Panc1 (cell line): ENCODE measurements at regions not wholly inside any gene's neighbourhood (a gene's known extent, or its start where the extent isn't known, plus 50 kb on each side); places are given as distances from the start of the nearest gene placed in this dataset.

ENCODE experiments used
- ATAC-seq: fragments of 200-7000 bp; cut with Tn5 transposase; 2 replicates; pipeline ENCODE4 v1.9.1; 2020; ENCODE audit warnings: mild to moderate bottlenecking, moderate library complexity
- BruUV-seq: library from RNA; stranded (reverse); fragments of 400-500 nt; replicated peaks from 2 replicates; lab custom pipeline; 2021; lab: Mats Ljungman, UMichigan
- CTCF ChIA-PET: fragments of 300-600 bp; sonication (Branson Sonifier 250); formaldehyde crosslinking; loops from one replicate; lab custom pipeline; 2022; ENCODE audit warnings: antibody characterized with exemption; lab: Charles Lee
- POLR2A ChIA-PET: fragments of 300-600 bp; sonication (Branson Sonifier 250); formaldehyde crosslinking; loops from one replicate; lab custom pipeline; 2022; ENCODE audit warnings: antibody characterized with exemption; lab: Charles Lee
- DNase-seq: peaks from one replicate; pipeline ENCODE4 v3.0.0-alpha.2; 2010; ENCODE audit warnings: low read depth, low spot score
- H3K27ac ChIP-seq: 2 replicates; pipeline ENCODE4 v1.5.1; 2011; ENCODE audit warnings: mild to moderate bottlenecking, low read length, inconsistent platforms
- H3K27me3 ChIP-seq: fragments of 200-500 bp; sonication (Bioruptor generic); 2 replicates; pipeline ENCODE4 v1.6.0; 2014; ENCODE audit warnings: low read length, inconsistent platforms; ENCODE audit not compliant: control insufficient read depth, insufficient read depth
- H3K36me3 ChIP-seq: fragments of 200-500 bp; sonication (Bioruptor generic); 2 replicates; pipeline ENCODE4 v1.5.1; 2014; ENCODE audit warnings: inconsistent platforms, mild to moderate bottlenecking, low read length, moderate library complexity; ENCODE audit not compliant: control insufficient read depth, insufficient read depth
- H3K4me1 ChIP-seq: 2 replicates; pipeline ENCODE4 v1.5.1; 2011; ENCODE audit warnings: inconsistent platforms, mild to moderate bottlenecking, low read length, moderate library complexity; ENCODE audit not compliant: control insufficient read depth, insufficient read depth
- H3K4me3 ChIP-seq, 2 experiments: 2 replicates each; pipeline ENCODE4 v1.5.1; 2011 to 2012; ENCODE audit warnings: low read depth in 2 of 2, low read length in 2 of 2, mild to moderate bottlenecking in 2 of 2, inconsistent platforms in 1 of 2, moderate library complexity in 1 of 2
- H3K9me3 ChIP-seq: fragments of 200-500 bp; sonication (Bioruptor generic); 2 replicates; pipeline ENCODE4 v1.5.1; 2014; ENCODE audit warnings: low read depth, mild to moderate bottlenecking, inconsistent platforms, low read length, moderate library complexity; ENCODE audit not compliant: control insufficient read depth, insufficient read depth
- CTCF ChIP-seq: fragments of 450-650 bp; IDR thresholded peaks from 2 replicates; pipeline ENCODE4 v1.5.1; 2017; ENCODE audit warnings: mild to moderate bottlenecking
- POLR2AphosphoS5 ChIP-seq: IDR thresholded peaks from 2 replicates; pipeline ENCODE4 v1.6.1; 2012; ENCODE audit warnings: mild to moderate bottlenecking, low read depth, low read length, moderate library complexity
- REST ChIP-seq, 2 experiments: IDR thresholded peaks; 2 replicates each; pipeline ENCODE4 v1.6.1; 2011 to 2012; ENCODE audit warnings: low read depth in 2 of 2, control low read depth in 1 of 2, low read length in 1 of 2, mild to moderate bottlenecking in 1 of 2, moderate library complexity in 1 of 2; ENCODE audit not compliant: insufficient read depth in 1 of 2
- SIN3A ChIP-seq: IDR thresholded peaks from 2 replicates; pipeline ENCODE4 v1.6.1; 2012; ENCODE audit warnings: low read depth, mild to moderate bottlenecking, low read length, moderate library complexity, borderline replicate concordance; ENCODE audit not compliant: insufficient read depth
- TCF7L2 ChIP-seq: IDR thresholded peaks from 2 replicates; pipeline ENCODE4 v1.6.1; 2011; ENCODE audit warnings: mild to moderate bottlenecking, low read depth, low read length, inconsistent platforms
- in situ Hi-C: cut with HindIII; loops from 2 replicates; pipeline ENCODE4 v1.10.0; 2016; ENCODE audit warnings: low sequenced_read_pairs, low pct_unique_long_range_greater_than_20kb
- intact Hi-C: fragments of 100-400 bp; cut with micrococcal nuclease; formaldehyde crosslinking; loops from one replicate; pipeline ENCODE4 v1.10.0; 2022; ENCODE audit not compliant: unreplicated experiment

GRCh38 chr2:122660786-122661634 is 905.6 kb downstream of the TSN start:
- in situ Hi-C loops (no loop called here), intact Hi-C loops (no loop called here)
- Histone ChIP-seq H3K4me3 (peak overlapping the region in 1 of 2 experiments; percentile 30; a peak in 2 of 4 replicates), H3K9me3 (no peaks in the 10 kb centered on the region), H3K27ac (no peak overlapping the region), H3K36me3 (no peaks in the 10 kb centered on the region), H3K4me1 (no peaks in the 10 kb centered on the region), H3K27me3 (no peaks in the 10 kb centered on the region)
- no peak for DNase-seq
- ChIA-PET CTCF (no interaction called here), POLR2A (no interaction called here)
- BruUV-seq, result no TSS peak
- ATAC-seq, result no peak
- TF ChIP-seq CTCF, result no peak
- no peak for TF ChIP-seq TCF7L2
- no peak for TF ChIP-seq POLR2AphosphoS5
- no peak for TF ChIP-seq REST (IDR thresholded peaks at IDR 0.05; ENCODE audit: insufficient read depth in 1 of 2, low read depth in 2 of 2, low read length in 1 of 2)
- TF ChIP-seq SIN3A, result no peak

- Histone ChIP-seq H3K27ac (no peak overlapping the region), H3K36me3 (no peaks in the 10 kb centered on the region), H3K9me3 (no peaks in the 10 kb centered on the region), H3K27me3 (no peaks in the 10 kb centered on the region), H3K4me1 (no peaks in the 10 kb centered on the region), H3K4me3 (no peak overlapping the region)
- TF ChIP-seq POLR2AphosphoS5 (no peak), REST (IDR thresholded peaks at IDR 0.05; ENCODE audit: insufficient read depth in 1 of 2, low read depth in 2 of 2, low read length in 1 of 2) (no peak), SIN3A (no peak), TCF7L2 (no peak), CTCF (no peak)
- no TSS peak for BruUV-seq
- CTCF ChIA-PET, result no interaction called here
- ATAC-seq (no peak), DNase-seq (no peak)
- POLR2A ChIA-PET, result no interaction called here
- in situ Hi-C loops (no loop called here), intact Hi-C loops (no loop called here)
Measured at GRCh38 chr2:122663620-122664019, 908.2 kb downstream of the TSN start.
